ENCODE measurements at regions not wholly inside any gene's neighbourhood (a gene's known extent, or its start where the extent isn't known, plus 50 kb on each side); places are given as distances from the start of the nearest gene placed in this dataset.

DNA sequence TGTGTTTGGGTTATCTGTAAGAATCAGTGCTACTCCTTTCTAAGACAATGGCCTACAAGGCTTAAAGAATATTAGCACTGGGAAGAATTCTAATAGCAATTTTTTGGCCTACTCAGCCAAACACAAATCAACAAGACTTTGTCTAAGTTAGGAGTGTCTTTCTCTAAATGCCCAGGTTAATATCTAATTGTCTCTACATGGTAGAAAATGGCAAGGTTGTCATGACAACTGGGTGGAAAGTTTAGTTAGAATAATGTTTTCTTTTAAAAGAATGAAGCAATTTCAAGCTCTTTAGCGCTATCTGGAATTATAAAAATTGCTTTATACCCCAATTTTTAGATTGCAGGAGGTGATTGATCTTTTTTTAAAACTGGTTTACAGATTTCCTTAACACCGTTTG, 396.8 kb downstream of the TUSC7 start:
- no peak overlapping the region for H3K4me3 ChIP-seq (ENCODE audit: control insufficient read depth, low read depth, low read length)
- no peak for DNase-seq (ENCODE audit: low read depth)
- no peak for TF ChIP-seq CTCF (IDR thresholded peaks at IDR 0.05; ENCODE audit: control insufficient read depth, insufficient read depth, low read depth, low read length, missing control alignments)

- no peak for DNase-seq (ENCODE audit: low read depth)
- TF ChIP-seq CTCF (IDR thresholded peaks at IDR 0.05; ENCODE audit: control insufficient read depth, insufficient read depth, low read depth, low read length, missing control alignments), result no peak
- H3K4me3 ChIP-seq (ENCODE audit: control insufficient read depth, low read depth, low read length), result no peak overlapping the region
These were observed 398.4 kb downstream of the TUSC7 start for GRCh38 chr3:117107946-117108345.

- no peak for DNase-seq (ENCODE audit: low read depth)
- no peak overlapping the region for H3K4me3 ChIP-seq (ENCODE audit: control insufficient read depth, low read depth, low read length)
- no peak for TF ChIP-seq CTCF (IDR thresholded peaks at IDR 0.05; ENCODE audit: control insufficient read depth, insufficient read depth, low read depth, low read length, missing control alignments)
These were observed 399.6 kb downstream of the TUSC7 start for GRCh38 chr3:117109178-117109577.

DNA sequence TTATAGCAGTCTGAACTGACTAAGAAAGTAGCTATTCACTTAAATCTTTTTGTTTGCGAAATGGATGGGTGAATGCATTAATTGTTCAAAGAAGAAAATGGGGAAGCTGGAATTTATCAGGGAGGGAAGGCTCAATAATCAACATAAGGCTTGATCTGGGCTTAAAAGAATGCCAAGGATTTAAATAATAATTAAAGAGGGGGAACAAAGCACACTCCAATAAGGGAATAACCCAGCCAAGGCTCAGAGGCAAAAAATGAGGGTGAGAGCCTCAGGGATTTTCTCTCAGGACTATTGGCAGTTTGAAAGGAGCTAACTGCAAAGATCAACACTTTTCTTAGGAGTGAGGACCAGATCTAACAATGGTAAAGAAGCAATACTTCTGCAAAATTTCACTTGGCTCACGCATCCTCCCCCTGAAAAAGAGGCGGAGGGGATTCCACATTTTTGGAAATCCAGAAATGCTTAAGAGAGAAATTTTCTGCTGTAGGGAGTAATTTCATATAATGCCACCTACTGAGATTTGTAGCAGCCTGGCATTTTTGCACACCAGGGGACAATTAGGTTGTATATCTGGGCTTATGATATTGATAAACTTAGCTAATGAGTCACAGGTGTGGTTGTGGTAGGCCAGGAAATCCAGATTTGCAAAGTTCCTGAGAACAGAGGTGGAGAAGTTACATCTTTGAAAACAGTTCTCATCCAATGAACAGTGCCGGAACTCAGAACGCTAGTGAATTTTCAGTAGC, 405.1 kb downstream of the TUSC7 start:
- no peak for DNase-seq (ENCODE audit: low read depth)
- no peak for TF ChIP-seq CTCF (IDR thresholded peaks at IDR 0.05; ENCODE audit: control insufficient read depth, insufficient read depth, low read depth, low read length, missing control alignments)
- no peak overlapping the region for H3K4me3 ChIP-seq (ENCODE audit: control insufficient read depth, low read depth, low read length)

DNA sequence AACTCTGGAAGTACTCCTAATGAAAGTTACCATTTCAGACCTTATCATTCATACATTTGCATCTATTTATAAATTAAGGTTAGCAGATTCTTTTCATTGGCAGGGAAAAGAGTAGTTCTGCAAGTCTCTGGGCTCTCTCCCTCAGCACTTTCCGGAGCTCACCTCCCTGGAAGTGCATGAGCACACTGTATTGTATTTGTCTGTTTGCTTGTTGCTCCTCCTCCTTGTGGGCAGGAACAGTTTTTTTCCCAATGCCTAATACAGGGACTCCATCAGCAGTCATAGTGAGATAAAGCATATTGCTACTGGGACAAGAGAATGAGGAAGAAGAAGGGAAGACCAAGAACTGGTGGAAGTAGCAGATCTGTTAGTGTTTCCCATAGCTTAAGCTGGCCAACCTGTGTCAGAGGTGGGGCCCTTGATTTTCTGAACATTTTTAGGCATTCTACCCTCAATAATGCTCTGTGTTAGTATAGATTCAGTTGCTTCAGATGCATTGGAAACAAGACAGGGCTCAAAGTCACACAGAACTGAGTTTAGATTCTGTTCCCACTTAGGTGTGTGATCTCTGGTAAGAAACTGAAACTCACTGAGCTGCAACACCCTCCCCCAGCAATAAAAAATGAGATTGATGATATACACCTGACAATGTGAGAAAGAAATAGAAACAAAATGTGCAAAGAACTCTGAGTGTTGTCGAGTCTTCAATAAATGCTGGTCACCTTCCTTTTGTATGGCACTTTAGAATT, 407.8 kb downstream of the TUSC7 start:
- DNase-seq (ENCODE audit: low read depth), result no peak
- no peak for TF ChIP-seq CTCF (IDR thresholded peaks at IDR 0.05; ENCODE audit: control insufficient read depth, insufficient read depth, low read depth, low read length, missing control alignments)
- no peak overlapping the region for H3K4me3 ChIP-seq (ENCODE audit: control insufficient read depth, low read depth, low read length)

DNA sequence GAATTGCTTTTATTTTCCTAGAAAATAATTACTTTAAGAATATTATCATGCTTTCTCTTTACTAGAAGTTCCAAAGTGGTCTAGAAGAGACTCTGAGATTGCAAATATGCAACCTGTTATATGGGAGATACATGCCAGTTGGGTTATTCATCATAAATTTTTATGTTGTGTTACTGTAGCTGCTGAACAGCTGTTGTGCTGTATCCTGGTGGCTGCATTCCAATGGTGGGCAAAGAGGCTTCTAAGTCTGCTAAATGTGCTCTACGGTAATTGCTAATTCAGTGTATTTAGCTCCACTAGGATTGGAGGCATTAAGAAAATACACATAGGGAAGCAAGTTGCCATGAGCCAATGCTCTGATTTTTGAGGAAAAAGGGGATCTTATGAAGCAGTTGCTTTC, 409.0 kb downstream of the TUSC7 start:
- no peak for DNase-seq (ENCODE audit: low read depth)
- H3K4me3 ChIP-seq (ENCODE audit: control insufficient read depth, low read depth, low read length), result no peak overlapping the region
- TF ChIP-seq CTCF (IDR thresholded peaks at IDR 0.05; ENCODE audit: control insufficient read depth, insufficient read depth, low read depth, low read length, missing control alignments), result no peak
